Activated T-cell treated with anti-CD3 and anti-CD28 coated beads for 48 hours (primary cell): ENCODE measurements at regions not wholly inside any gene's neighbourhood (a gene's known extent, or its start where the extent isn't known, plus 50 kb on each side); places are given as distances from the start of the nearest gene placed in this dataset.

Experiments used
- DNase-seq: peaks from one replicate; pipeline ENCODE4 v3.0.0-alpha.2; 2020; ENCODE audit warnings: low read depth

DNA sequence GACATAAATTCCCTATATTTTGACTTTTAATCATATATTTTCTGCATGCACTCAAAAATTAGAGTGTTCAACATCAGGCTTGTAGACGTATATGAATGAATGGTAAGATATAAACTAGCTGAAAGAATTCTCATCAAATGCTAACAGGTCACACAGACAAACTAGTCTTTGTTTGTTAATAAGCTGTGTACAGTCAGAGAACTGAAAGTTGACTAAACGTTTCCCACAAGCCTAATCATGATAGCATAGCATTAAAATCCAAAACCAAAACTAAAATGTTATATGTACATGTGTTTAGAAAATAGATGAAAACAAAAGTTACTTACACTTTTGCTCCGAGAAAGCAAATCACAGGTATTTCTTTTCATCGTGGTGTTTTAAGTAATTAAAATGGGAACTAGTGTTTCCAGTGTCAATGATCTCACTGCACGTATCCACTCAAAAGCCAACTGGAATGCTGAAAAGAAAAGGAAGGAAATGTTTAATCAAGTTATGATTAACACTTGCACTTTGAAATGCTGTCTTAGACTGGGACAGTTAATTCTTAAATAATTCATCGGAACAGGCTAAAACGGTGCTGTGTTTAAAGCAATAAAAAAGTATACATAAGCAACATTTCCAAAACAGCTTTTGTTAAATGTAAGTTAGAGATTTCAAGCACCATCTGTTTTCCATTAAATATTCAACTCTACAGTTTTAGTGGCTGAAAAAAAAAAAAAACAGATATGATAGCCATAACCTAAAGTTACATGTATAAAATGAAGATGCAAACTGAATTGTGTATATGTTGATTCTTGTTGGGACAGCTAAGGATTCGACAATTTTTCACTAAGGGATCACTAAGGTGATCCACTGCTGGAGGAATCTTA lies 291.9 kb upstream of the PDE4D start:
- DNase-seq = no peak

- DNase-seq = no peak
These were observed 291.1 kb upstream of the PDE4D start for GRCh38 chr5:60184606-60185005.

DNA sequence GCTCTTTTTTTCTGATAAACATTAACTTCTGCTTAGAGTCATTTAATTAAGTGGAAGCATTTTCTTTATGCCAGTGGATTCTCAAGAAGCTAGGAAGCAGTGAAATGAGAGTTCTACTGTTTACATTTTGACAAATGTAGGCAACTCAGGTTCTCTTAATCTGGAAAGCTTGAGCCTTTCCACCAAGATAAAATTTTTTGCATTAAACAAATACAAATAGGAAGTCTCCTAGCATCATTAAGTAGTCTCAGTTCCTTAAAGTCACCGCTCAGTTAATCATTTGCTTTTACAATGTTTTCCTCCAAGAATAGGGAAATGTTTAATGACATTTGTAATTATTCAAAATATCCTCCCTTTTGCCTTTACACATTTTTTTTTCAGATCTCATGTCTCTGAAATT lies 290.4 kb upstream of the PDE4D start:
- no peak for DNase-seq

GRCh38 chr5:60178101-60178500 lies 284.6 kb upstream of the PDE4D start:
- no peak for DNase-seq

- no peak for DNase-seq
These were observed 284.1 kb upstream of the PDE4D start for GRCh38 chr5:60177596-60177995.

- no peak for DNase-seq
These were observed 280.1 kb upstream of the PDE4D start for GRCh38 chr5:60173667-60174066.

- no peak for DNase-seq
These were observed 270.2 kb upstream of the PDE4D start for GRCh38 chr5:60163762-60164161.

DNA sequence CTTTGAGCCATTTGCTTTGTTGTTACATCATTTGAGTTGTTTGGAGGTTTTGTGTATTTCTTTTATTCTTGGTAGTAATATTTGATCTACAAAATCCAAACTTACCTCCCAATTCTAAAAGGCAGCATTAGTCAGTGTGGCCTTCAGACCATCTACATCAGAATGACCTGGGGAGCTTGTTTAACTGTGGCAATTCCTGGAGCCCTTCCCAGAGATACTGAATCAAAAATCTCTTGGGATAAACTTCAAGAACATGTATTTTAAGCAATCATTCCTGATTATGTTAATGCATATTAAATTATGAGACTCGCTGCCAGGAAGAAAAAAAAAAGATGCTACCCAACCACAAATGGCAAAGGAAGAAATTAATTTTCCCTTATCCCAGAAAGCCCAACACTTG lies 268.9 kb upstream of the PDE4D start:
- DNase-seq = no peak

- DNase-seq = no peak
These were observed 267.9 kb upstream of the PDE4D start for GRCh38 chr5:60161340-60161934.

DNA sequence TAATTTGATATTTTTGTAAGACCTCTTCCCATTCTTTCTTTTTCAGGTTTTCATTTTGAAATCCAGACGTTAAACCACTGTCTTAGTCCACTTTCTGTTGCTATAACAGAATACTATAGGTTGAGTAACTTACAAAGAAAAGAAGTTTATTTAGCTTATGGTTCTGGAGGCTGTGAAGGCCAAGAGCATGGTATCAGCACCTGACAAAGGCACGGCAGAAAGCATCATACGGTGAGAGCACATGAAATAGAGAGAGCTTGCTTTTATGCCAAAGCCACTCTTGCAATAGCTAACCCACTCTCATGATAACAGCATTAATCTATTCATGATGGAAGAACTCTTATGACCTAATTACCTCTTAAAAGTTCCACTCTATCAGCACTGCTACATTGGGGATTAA lies 255.6 kb upstream of the PDE4D start:
- DNase-seq = no peak

DNA sequence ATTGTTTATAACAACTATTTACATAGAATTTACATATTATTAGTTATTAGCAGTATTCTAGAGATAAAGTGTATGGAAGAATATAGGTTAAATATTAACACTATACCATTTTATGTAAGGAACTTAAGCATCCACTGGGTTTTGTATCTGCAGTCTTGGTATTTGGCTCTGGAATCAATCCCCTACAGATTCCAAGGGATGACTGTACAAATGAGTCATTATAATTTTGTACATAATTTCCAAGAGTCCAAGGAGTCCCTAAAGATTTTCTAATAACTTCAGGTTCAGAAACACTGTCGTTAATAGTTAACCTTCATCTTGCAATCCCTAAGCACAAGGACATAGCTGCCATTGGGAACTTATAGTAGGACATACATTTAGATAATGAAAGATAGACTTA lies 254.8 kb upstream of the PDE4D start:
- no peak for DNase-seq

DNA sequence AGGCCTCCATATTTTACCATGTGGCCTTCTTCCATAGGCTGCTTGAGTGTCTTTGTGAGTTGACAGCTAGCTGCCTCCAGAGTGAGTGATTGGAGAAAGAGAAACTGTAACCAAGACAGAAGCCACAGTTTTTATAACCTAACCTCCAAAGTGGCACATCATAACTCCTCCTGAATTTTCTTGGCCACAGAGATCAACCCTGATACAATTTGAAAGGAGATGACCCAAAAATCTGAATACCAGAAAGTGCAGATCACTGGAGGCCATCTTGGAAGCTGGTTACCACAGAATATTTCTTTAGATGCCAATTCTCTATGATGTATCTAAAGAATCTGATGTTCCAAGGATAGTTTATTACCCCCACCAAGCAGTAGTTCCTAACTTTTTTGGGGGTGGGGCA lies 254.3 kb upstream of the PDE4D start:
- no peak for DNase-seq

GRCh38 chr5:60143942-60144549 lies 250.5 kb upstream of the PDE4D start:
- no peak for DNase-seq

- no peak for DNase-seq
These were observed 247.6 kb upstream of the PDE4D start for GRCh38 chr5:60141119-60141518.

GRCh38 chr5:60136841-60137240 lies 243.3 kb upstream of the PDE4D start:
- no peak for DNase-seq

DNA sequence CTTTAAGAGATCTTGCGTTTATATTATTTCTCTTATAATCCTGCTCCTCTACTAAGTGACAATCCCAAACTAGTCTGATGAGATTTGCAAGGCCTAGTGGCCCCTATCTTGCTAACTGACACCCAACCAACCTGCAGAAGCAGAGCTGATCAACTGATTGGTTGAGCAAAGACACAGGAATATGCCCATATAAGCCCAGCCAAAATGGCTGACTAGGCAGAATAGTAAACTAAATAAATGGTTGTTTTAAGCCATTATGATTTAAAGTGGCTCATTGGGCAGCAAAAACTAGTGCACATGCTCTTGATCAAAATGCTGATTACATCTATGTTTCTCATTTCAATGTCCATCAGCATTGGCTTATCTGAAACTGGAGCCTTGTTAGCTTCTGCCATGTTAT lies 238.0 kb upstream of the PDE4D start:
- no peak for DNase-seq

DNA sequence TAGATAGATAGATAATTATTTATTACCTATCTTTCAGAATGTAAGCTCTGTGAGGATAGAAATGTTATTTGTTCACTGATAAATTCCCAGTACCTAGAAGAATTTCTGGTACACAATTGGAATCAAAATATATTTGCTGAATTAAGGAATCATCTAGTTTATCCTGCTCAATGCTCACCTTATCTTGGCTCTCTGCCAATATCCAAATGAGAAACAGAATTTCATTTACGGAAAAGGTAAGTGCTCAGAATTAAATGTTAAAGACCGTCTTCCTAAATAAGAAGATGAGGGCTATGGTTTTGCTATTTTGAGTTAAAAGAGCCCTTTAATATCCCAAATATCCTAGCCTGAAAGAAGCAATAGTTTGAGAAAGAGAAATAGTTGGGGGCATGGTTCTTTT lies 232.1 kb upstream of the PDE4D start:
- no peak for DNase-seq

- no peak for DNase-seq
These were observed 209.6 kb upstream of the PDE4D start for GRCh38 chr5:60102961-60103693.

DNA sequence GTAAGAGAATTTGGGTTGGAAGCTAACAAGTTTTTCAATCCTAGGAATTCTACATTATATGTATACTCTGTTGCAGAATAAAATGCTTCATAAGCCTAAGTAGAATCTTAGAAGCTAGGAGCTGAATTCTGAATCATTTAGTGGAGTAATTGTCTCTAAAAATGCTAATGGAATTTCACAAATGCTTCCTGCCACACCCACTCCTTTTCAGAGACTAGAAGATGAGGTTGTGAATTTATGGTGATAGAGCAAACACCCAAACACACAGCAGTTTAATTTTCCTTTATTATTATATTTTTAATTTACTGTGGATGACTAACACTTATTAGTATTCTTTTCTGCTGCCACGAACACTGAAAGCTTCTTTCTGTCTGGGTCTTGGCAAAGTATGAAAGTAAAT lies 208.0 kb upstream of the PDE4D start:
- no peak for DNase-seq

GRCh38 chr5:60092671-60093422 lies 199.3 kb upstream of the PDE4D start:
- DNase-seq = no peak

DNA sequence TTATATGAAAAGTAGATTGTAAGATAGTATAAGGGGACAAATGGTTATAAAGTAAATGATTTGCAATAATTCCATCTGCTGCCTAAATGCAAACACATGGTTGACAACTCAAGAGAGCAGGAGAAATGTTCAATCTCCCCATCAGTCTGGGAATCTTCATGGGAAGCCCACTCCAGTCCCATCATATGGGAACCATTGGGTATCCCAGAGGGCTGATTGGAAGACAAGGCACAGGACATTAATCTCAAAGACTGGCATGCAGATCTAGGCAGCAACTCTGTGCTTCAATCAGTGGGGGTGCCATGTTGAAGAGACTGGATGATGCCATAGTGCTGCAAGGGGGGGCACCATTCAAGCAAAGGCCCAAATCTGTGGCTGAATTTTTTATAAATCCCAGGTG lies 193.1 kb upstream of the PDE4D start:
- DNase-seq = no peak

DNA sequence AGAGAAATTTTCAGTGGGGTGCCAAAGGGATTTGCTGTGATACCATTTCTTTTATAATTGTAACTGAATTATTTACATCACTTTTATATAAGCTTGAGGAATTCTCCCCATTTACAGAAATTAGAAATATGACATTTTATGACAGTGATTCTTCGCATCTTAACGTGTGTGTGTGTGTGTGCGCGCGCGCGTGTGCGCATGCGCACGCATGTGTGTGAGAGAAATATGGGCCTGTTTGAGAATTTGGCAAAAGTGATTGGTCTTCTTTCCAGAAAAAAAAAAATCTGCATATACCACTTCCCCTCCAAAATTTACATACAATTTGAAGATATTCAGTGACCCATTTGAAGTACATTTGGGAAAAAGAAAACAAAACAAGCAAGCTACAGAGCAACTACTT lies 190.7 kb upstream of the PDE4D start:
- DNase-seq = no peak
